Large intestine (tissue), 3 donors: ENCODE measurements at regions not wholly inside any gene's neighbourhood (a gene's known extent, or its start where the extent isn't known, plus 50 kb on each side); places are given as distances from the start of the nearest gene placed in this dataset.

Experiments
- DNase-seq, 2 donors: peaks; one replicate each; pipeline versions ENCODE4 v3.0.0 to v3.0.0-alpha.2; 2013
- H3K27ac ChIP-seq: one replicate; pipeline ENCODE4 v1.5.1; 2013; ENCODE audit warnings: low read length
- H3K27me3 ChIP-seq: 2 replicates; pipeline ENCODE4 v1.6.1; 2013; ENCODE audit warnings: low read length; ENCODE audit not compliant: control insufficient read depth, insufficient read depth
- H3K36me3 ChIP-seq: 2 replicates; pipeline ENCODE4 v1.6.1; 2013; ENCODE audit warnings: low read length; ENCODE audit not compliant: control insufficient read depth, insufficient read depth
- H3K4me1 ChIP-seq: one replicate; pipeline ENCODE4 v1.6.1; 2013; ENCODE audit warnings: low read length; ENCODE audit not compliant: control insufficient read depth, insufficient read depth
- H3K4me3 ChIP-seq: one replicate; pipeline ENCODE4 v1.5.1; 2013; ENCODE audit warnings: low read length
- H3K9me3 ChIP-seq: one replicate; pipeline ENCODE4 v1.6.1; 2013; ENCODE audit warnings: mild to moderate bottlenecking, low read depth, low read length, moderate library complexity; ENCODE audit not compliant: control insufficient read depth
- WGBS: methylation state at CpG from one replicate; pipeline ENCODE4 v1.1.5; 2013; ENCODE audit warnings: low lambda C conversion rate; ENCODE audit not compliant: insufficient coverage; 5-methylcytosine and 5-hydroxymethylcytosine counted together

GRCh38 chrX:25998687-25999086, 139.5 kb upstream of the MAGEB18 start:
- Histone ChIP-seq H3K4me3 (no peak overlapping the region), H3K4me1 (no peaks in the 10 kb centered on the region), H3K27me3 (no peaks in the 10 kb centered on the region), H3K9me3 (no peaks in the 10 kb centered on the region), H3K36me3 (no peaks in the 10 kb centered on the region), H3K27ac (no peak overlapping the region)
- no peak for DNase-seq
- WGBS: 71% methylated on average over 1 of the region's 1 CpG

- DNase-seq: no peak
- Histone ChIP-seq H3K27ac (no peak overlapping the region), H3K36me3 (no peaks in the 10 kb centered on the region), H3K4me3 (no peak overlapping the region), H3K9me3 (no peaks in the 10 kb centered on the region), H3K27me3 (no peaks in the 10 kb centered on the region), H3K4me1 (no peaks in the 10 kb centered on the region)
- WGBS: no CpG with 5 or more reads among the region's 2 CpGs
Measured at GRCh38 chrX:26007462-26007861, 130.7 kb upstream of the MAGEB18 start.

DNA sequence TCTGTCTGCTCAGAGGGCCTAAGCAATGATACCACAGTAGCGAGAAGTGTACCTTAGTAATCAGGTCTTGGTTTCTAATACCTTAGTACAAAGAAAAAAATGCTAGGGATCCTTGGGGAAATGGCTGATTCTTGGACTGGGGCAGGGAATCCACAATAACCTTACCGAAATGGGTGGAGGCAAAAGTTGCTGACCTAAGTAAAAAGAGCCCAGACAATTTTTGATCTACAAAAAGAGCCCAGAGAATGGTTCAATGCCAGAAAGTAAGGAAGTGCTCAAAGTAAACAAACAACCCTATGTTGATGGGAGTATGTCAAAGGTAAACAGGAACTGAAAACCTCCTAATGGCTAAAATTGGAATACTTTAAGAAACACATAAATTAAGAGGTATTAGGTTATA, 130.1 kb upstream of the MAGEB18 start:
- no CpG with 5 or more reads among the region's 2 CpGs for WGBS
- DNase-seq: no peak
- Histone ChIP-seq H3K27ac (no peak overlapping the region), H3K27me3 (no peaks in the 10 kb centered on the region), H3K36me3 (no peaks in the 10 kb centered on the region), H3K4me3 (no peak overlapping the region), H3K4me1 (no peaks in the 10 kb centered on the region), H3K9me3 (no peaks in the 10 kb centered on the region)

- Histone ChIP-seq H3K4me1 (no peaks in the 10 kb centered on the region), H3K9me3 (no peaks in the 10 kb centered on the region), H3K27ac (no peak overlapping the region), H3K4me3 (no peak overlapping the region), H3K27me3 (no peaks in the 10 kb centered on the region), H3K36me3 (no peaks in the 10 kb centered on the region)
- no peak for DNase-seq
- no CpG with 5 or more reads among the region's 2 CpGs for WGBS
Measured at GRCh38 chrX:26008691-26009090, 129.5 kb upstream of the MAGEB18 start.

DNA sequence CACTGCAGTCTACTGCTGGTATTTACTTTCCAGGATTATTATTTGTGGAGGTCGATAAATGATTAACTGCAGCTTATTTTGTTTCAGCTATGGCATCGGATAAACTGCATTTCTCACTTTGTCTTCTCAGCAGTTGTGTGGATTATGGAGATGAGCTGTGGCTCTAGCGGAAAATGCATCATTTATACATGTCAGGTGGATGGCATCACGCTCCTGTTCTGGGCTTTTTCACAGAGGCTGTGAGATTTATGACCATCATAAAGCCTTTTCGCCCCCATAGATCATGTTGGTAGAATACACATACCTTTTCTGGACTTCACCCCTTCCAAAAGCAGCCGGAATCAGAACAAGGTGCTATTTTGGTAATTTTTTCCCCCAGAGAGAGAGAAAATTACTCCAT, 118.8 kb upstream of the MAGEB18 start:
- no peak for DNase-seq
- no peaks in the 10 kb centered on the region for H3K27me3 ChIP-seq
- no peaks in the 10 kb centered on the region for H3K36me3 ChIP-seq
- no peaks in the 10 kb centered on the region for H3K9me3 ChIP-seq
- no peaks in the 10 kb centered on the region for H3K4me1 ChIP-seq
- H3K27ac ChIP-seq: no peak overlapping the region
- H3K4me3 ChIP-seq: no peak overlapping the region
- WGBS: no CpG with 5 or more reads among the region's 6 CpGs

GRCh38 chrX:26026179-26026578, 112.0 kb upstream of the MAGEB18 start:
- DNase-seq: no peak
- Histone ChIP-seq H3K27ac (no peak overlapping the region), H3K27me3 (no peaks in the 10 kb centered on the region), H3K4me1 (no peaks in the 10 kb centered on the region), H3K9me3 (no peaks in the 10 kb centered on the region), H3K36me3 (no peaks in the 10 kb centered on the region), H3K4me3 (no peak overlapping the region)
- WGBS: no CpG with 5 or more reads among the region's 5 CpGs

GRCh38 chrX:26032111-26032912, 105.8 kb upstream of the MAGEB18 start:
- no peak overlapping the region for H3K27ac ChIP-seq
- no peaks in the 10 kb centered on the region for H3K9me3 ChIP-seq
- no peaks in the 10 kb centered on the region for H3K36me3 ChIP-seq
- no peaks in the 10 kb centered on the region for H3K27me3 ChIP-seq
- no peaks in the 10 kb centered on the region for H3K4me1 ChIP-seq
- no CpG with 5 or more reads among the region's 4 CpGs for WGBS
- no peak for DNase-seq
- H3K4me3 ChIP-seq: no peak overlapping the region

- H3K9me3 ChIP-seq: no peaks in the 10 kb centered on the region
- no peak overlapping the region for H3K27ac ChIP-seq
- 90% methylated on average over 3 of the region's 3 CpGs for WGBS
- no peak overlapping the region for H3K4me3 ChIP-seq
- H3K36me3 ChIP-seq: no peaks in the 10 kb centered on the region
- no peaks in the 10 kb centered on the region for H3K4me1 ChIP-seq
- no peaks in the 10 kb centered on the region for H3K27me3 ChIP-seq
- DNase-seq: no peak
Measured at GRCh38 chrX:26037367-26037766, 100.8 kb upstream of the MAGEB18 start.

GRCh38 chrX:26050099-26050498, 88.0 kb upstream of the MAGEB18 start:
- Histone ChIP-seq H3K36me3 (no peaks in the 10 kb centered on the region), H3K9me3 (no peaks in the 10 kb centered on the region), H3K27ac (no peak overlapping the region), H3K4me1 (no peaks in the 10 kb centered on the region), H3K4me3 (no peak overlapping the region), H3K27me3 (no peaks in the 10 kb centered on the region)
- no peak for DNase-seq

GRCh38 chrX:26070882-26071281, 67.3 kb upstream of the MAGEB18 start:
- no peak overlapping the region for H3K4me3 ChIP-seq
- H3K9me3 ChIP-seq: no peaks in the 10 kb centered on the region
- no peaks in the 10 kb centered on the region for H3K36me3 ChIP-seq
- no peaks in the 10 kb centered on the region for H3K4me1 ChIP-seq
- H3K27ac ChIP-seq: no peak overlapping the region
- no peaks in the 10 kb centered on the region for H3K27me3 ChIP-seq
- WGBS: no CpG with 5 or more reads among the region's 5 CpGs
- DNase-seq: no peak

- Histone ChIP-seq H3K4me3 (no peak overlapping the region), H3K27ac (no peak overlapping the region), H3K27me3 (no peaks in the 10 kb centered on the region), H3K36me3 (no peaks in the 10 kb centered on the region), H3K9me3 (no peaks in the 10 kb centered on the region), H3K4me1 (no peaks in the 10 kb centered on the region)
- WGBS: no CpG with 5 or more reads among the region's 10 CpGs
- DNase-seq: no peak
Measured at GRCh38 chrX:26071618-26072017, 66.5 kb upstream of the MAGEB18 start.
